GM23338 (cell line): ENCODE measurements at regions not wholly inside any gene's neighbourhood (a gene's known extent, or its start where the extent isn't known, plus 50 kb on each side); places are given as distances from the start of the nearest gene placed in this dataset.

Experiments
- ATAC-seq: fragments of 200-7000 bp; cut with Tn5 transposase; 3 replicates; pipeline ENCODE4 v1.9.1; 2020
- DNase-seq: peaks from one replicate; pipeline ENCODE4 v3.0.0-alpha.2; 2015; ENCODE audit warnings: low spot score
- H2AFZ ChIP-seq: fragments of 200-600 bp; sonication (generic); 2 replicates; pipeline ENCODE4 v1.8.0; 2016; ENCODE audit warnings: antibody characterized with exemption, mild to moderate bottlenecking, moderate library complexity
- H3F3A ChIP-seq: fragments of 200-600 bp; sonication (generic); replicated peaks from 2 replicates; pipeline ENCODE4 v1.8.0; 2017; ENCODE audit warnings: antibody characterized with exemption, mixed run types, low read depth
- H3K27ac ChIP-seq: fragments of 200-600 bp; sonication (generic); 2 replicates; pipeline ENCODE4 v1.6.1; 2016; ENCODE audit warnings: low read depth
- H3K27me3 ChIP-seq: fragments of 200-600 bp; sonication (generic); 2 replicates; pipeline ENCODE4 v1.8.0; 2016; ENCODE audit warnings: mild to moderate bottlenecking, mixed run types, moderate library complexity; ENCODE audit not compliant: insufficient read depth
- H3K36me3 ChIP-seq: fragments of 200-600 bp; sonication (generic); 2 replicates; pipeline ENCODE4 v1.8.0; 2016; ENCODE audit warnings: mild to moderate bottlenecking; ENCODE audit not compliant: insufficient read depth
- H3K4me1 ChIP-seq: fragments of 200-600 bp; sonication (generic); 2 replicates; pipeline ENCODE4 v1.8.0; 2016; ENCODE audit warnings: mild to moderate bottlenecking, moderate library complexity; ENCODE audit not compliant: insufficient read depth
- H3K4me2 ChIP-seq: fragments of 200-600 bp; sonication (generic); 2 replicates; pipeline ENCODE4 v1.7.1; 2017; ENCODE audit warnings: mixed run types
- H3K4me3 ChIP-seq: fragments of 200-600 bp; sonication (generic); 2 replicates; pipeline ENCODE4 v1.6.1; 2016; ENCODE audit warnings: mixed run types
- H3K79me2 ChIP-seq: fragments of 200-600 bp; sonication (generic); replicated peaks from 2 replicates; pipeline ENCODE4 v1.8.0; 2017; ENCODE audit warnings: mild to moderate bottlenecking; ENCODE audit not compliant: insufficient read depth
- H3K9me2 ChIP-seq: fragments of 200-600 bp; sonication (generic); 2 replicates; pipeline ENCODE4 v1.8.0; 2017; ENCODE audit not compliant: insufficient read depth
- H4K20me1 ChIP-seq: fragments of 200-600 bp; sonication (generic); replicated peaks from 2 replicates; pipeline ENCODE4 v1.8.0; 2017; ENCODE audit warnings: mild to moderate bottlenecking; ENCODE audit not compliant: insufficient read depth
- H3K27ac Mint-ChIP-seq: 2 replicates; pipeline ENCODE4 v1.8.0; 2020; ENCODE audit warnings: inconsistent platforms, mild to moderate bottlenecking, moderate library complexity, mixed read lengths
- H3K27me3 Mint-ChIP-seq: 3 replicates; pipeline ENCODE4 v1.8.0; 2022; ENCODE audit warnings: low read depth, mild to moderate bottlenecking, moderate library complexity, mixed read lengths, inconsistent platforms; ENCODE audit not compliant: insufficient read depth, poor library complexity
- H3K36me3 Mint-ChIP-seq: 3 replicates; pipeline ENCODE4 v1.8.0; 2021; ENCODE audit warnings: low read depth, mild to moderate bottlenecking, inconsistent platforms, moderate library complexity, mixed read lengths
- H3K4me1 Mint-ChIP-seq: 3 replicates; pipeline ENCODE4 v1.8.0; 2020; ENCODE audit warnings: mild to moderate bottlenecking, inconsistent platforms, mixed read lengths
- H3K4me3 Mint-ChIP-seq: 3 replicates; pipeline ENCODE4 v1.8.0; 2021; ENCODE audit warnings: moderate library complexity, mild to moderate bottlenecking, inconsistent platforms, mixed read lengths
- H3K9me3 Mint-ChIP-seq: 3 replicates; pipeline ENCODE4 v1.8.0; 2020; ENCODE audit warnings: moderate library complexity, mild to moderate bottlenecking, inconsistent platforms, mixed read lengths
- CREB1 ChIP-seq: fragments of 250-450 bp; sonication (Bioruptor Pico); IDR thresholded peaks from 2 replicates; pipeline ENCODE4 v1.5.0; 2020; ENCODE audit warnings: low read depth, mild to moderate bottlenecking, moderate library complexity
- EZH2 ChIP-seq: fragments of 200-600 bp; sonication (generic); IDR thresholded peaks from one replicate; pipeline ENCODE4 v1.8.0; 2017; ENCODE audit warnings: antibody characterized with exemption, mild to moderate bottlenecking, low read depth; ENCODE audit not compliant: unreplicated experiment
- EZH2phosphoT487 ChIP-seq: fragments of 200-600 bp; sonication (generic); IDR thresholded peaks from one replicate; pipeline ENCODE4 v1.8.1; 2018; ENCODE audit warnings: antibody characterized with exemption; ENCODE audit not compliant: unreplicated experiment
- JUNB ChIP-seq: IDR thresholded peaks from one replicate; pipeline ENCODE4 v1.6.1; 2016; ENCODE audit warnings: antibody characterized with exemption; ENCODE audit not compliant: unreplicated experiment
- NANOG ChIP-seq: IDR thresholded peaks from 2 replicates; pipeline ENCODE4 v1.6.1; 2016; ENCODE audit warnings: antibody characterized with exemption, borderline replicate concordance
- POLR2AphosphoS5 ChIP-seq: IDR thresholded peaks from 2 replicates; pipeline ENCODE4 v1.6.1; 2016; ENCODE audit warnings: antibody characterized with exemption, low read depth
- REST ChIP-seq: IDR thresholded peaks from one replicate; pipeline ENCODE4 v1.6.1; 2018; ENCODE audit warnings: antibody characterized with exemption; ENCODE audit not compliant: unreplicated experiment
- STAT1 ChIP-seq: IDR thresholded peaks from one replicate; pipeline ENCODE4 v1.6.1; 2016; ENCODE audit warnings: antibody characterized with exemption; ENCODE audit not compliant: unreplicated experiment
- ZNF114 ChIP-seq: fragments of 250-450 bp; sonication (Bioruptor Pico); IDR thresholded peaks from 2 replicates; pipeline ENCODE4 v1.5.0; 2020; ENCODE audit warnings: mild to moderate bottlenecking, moderate library complexity
- ZNF331 ChIP-seq: fragments of 250-450 bp; sonication (Bioruptor Pico); IDR thresholded peaks from 2 replicates; pipeline ENCODE4 v1.5.0; 2020; ENCODE audit warnings: low read depth, mild to moderate bottlenecking, moderate library complexity
- ZNF462 ChIP-seq: fragments of 250-450 bp; sonication (Bioruptor Pico); IDR thresholded peaks from 2 replicates; pipeline ENCODE4 v1.5.0; 2020; ENCODE audit warnings: mild to moderate bottlenecking, moderate library complexity
- TF ChIP-seq, protein P1 (sequence below): IDR thresholded peaks from 2 replicates; pipeline ENCODE4 v1.6.1; 2016; ENCODE audit warnings: antibody characterized with exemption
- TF ChIP-seq, protein P2 (sequence below), 2 experiments: fragments of 200-600 bp in 1 of 2; sonication (generic) in 1 of 2; conservative IDR thresholded peaks; 2 replicates each; pipeline versions ENCODE4 v1.5.1 to v1.6.1; 2016 to 2017; ENCODE audit warnings: antibody characterized with exemption in 2 of 2, low read depth in 2 of 2, mild to moderate bottlenecking in 2 of 2, moderate library complexity in 1 of 2

GRCh38 chr1:195516036-195516435 is 1092.2 kb downstream of the KCNT2 start:
- no peaks in the 10 kb centered on the region for H3K4me1 Mint-ChIP-seq

More at GRCh38 chr1:195516036-195516435, 1092.2 kb downstream of the KCNT2 start:
- H3K27ac ChIP-seq = no peak overlapping the region
- no peak overlapping the region for H3K27ac Mint-ChIP-seq
- no peak overlapping the region for H3K4me3 Mint-ChIP-seq
- ATAC-seq (no peak), DNase-seq (no peak)
- TF ChIP-seq, protein P1, sequence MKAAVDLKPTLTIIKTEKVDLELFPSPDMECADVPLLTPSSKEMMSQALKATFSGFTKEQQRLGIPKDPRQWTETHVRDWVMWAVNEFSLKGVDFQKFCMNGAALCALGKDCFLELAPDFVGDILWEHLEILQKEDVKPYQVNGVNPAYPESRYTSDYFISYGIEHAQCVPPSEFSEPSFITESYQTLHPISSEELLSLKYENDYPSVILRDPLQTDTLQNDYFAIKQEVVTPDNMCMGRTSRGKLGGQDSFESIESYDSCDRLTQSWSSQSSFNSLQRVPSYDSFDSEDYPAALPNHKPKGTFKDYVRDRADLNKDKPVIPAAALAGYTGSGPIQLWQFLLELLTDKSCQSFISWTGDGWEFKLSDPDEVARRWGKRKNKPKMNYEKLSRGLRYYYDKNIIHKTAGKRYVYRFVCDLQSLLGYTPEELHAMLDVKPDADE = no peak
- TF ChIP-seq CREB1 (no peak), ZNF114 (no peak), POLR2AphosphoS5 (no peak), ZNF462 (CRISPR knock-in tag) (no peak), NANOG (no peak), JUNB (no peak), STAT1 (no peak), EZH2 (no peak), ZNF331 (CRISPR knock-in tag) (no peak), REST (no peak), EZH2phosphoT487 (no peak)
- TF ChIP-seq, protein P2, sequence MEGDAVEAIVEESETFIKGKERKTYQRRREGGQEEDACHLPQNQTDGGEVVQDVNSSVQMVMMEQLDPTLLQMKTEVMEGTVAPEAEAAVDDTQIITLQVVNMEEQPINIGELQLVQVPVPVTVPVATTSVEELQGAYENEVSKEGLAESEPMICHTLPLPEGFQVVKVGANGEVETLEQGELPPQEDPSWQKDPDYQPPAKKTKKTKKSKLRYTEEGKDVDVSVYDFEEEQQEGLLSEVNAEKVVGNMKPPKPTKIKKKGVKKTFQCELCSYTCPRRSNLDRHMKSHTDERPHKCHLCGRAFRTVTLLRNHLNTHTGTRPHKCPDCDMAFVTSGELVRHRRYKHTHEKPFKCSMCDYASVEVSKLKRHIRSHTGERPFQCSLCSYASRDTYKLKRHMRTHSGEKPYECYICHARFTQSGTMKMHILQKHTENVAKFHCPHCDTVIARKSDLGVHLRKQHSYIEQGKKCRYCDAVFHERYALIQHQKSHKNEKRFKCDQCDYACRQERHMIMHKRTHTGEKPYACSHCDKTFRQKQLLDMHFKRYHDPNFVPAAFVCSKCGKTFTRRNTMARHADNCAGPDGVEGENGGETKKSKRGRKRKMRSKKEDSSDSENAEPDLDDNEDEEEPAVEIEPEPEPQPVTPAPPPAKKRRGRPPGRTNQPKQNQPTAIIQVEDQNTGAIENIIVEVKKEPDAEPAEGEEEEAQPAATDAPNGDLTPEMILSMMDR (conservative IDR thresholded peaks at IDR 0.05; ENCODE audit: low read depth in 2 of 2) = no peak
- no peaks in the 10 kb centered on the region for H3K4me1 ChIP-seq
- no peak overlapping the region for H2AFZ ChIP-seq
- H3K36me3 Mint-ChIP-seq = no peaks in the 10 kb centered on the region; the same call in 2 of the 3 replicates
- H3K79me2 ChIP-seq = no peaks in the 10 kb centered on the region
- H3K4me2 ChIP-seq = no peak overlapping the region
- no peaks in the 10 kb centered on the region for H3K27me3 Mint-ChIP-seq
- H3K9me2 ChIP-seq = no peaks in the 10 kb centered on the region
- no peaks in the 10 kb centered on the region for H3F3A ChIP-seq
- H4K20me1 ChIP-seq = no peaks in the 10 kb centered on the region
- no peaks in the 10 kb centered on the region for H3K36me3 ChIP-seq
- peaks cover 3% of the 10 kb centered on the region; the same call in 1 of the 3 replicates for H3K9me3 Mint-ChIP-seq
- H3K4me3 ChIP-seq = no peak overlapping the region
- H3K27me3 ChIP-seq = no peaks in the 10 kb centered on the region
